ENCODE measurements at regions not wholly inside any gene's neighbourhood (a gene's known extent, or its start where the extent isn't known, plus 50 kb on each side); places are given as distances from the start of the nearest gene placed in this dataset.
"Not testable (repeated sequence)": the region's sequence is repeated elsewhere in the genome, so short reads cannot be mapped to it uniquely, and the experiment has no call there.

- Histone ChIP-seq H3K9me3 (ENCODE audit: control insufficient read depth in 3 of 3, low read length in 3 of 3) (no peaks in the 10 kb centered on the region), H3K4me1 (ENCODE audit: control insufficient read depth in 3 of 3, insufficient read depth in 3 of 3, low read length in 3 of 3) (no peaks in the 10 kb centered on the region), H3K9ac (ENCODE audit: low read depth in 1 of 3, low read length in 3 of 3) (no peak overlapping the region), H3K27me3 (ENCODE audit: control insufficient read depth in 3 of 3, insufficient read depth in 3 of 3, low read length in 3 of 3) (no peaks in the 10 kb centered on the region), H3K36me3 (ENCODE audit: control insufficient read depth in 3 of 3, insufficient read depth in 3 of 3, low read length in 3 of 3) (no peaks in the 10 kb centered on the region), H3K4me3 (ENCODE audit: low read length in 3 of 3) (no peak overlapping the region), H3K27ac (ENCODE audit: low read depth, low read length) (no peak overlapping the region)
Measured at GRCh38 chr5:104095527-104095926, 532.9 kb upstream of the NUDT12 start.

DNA sequence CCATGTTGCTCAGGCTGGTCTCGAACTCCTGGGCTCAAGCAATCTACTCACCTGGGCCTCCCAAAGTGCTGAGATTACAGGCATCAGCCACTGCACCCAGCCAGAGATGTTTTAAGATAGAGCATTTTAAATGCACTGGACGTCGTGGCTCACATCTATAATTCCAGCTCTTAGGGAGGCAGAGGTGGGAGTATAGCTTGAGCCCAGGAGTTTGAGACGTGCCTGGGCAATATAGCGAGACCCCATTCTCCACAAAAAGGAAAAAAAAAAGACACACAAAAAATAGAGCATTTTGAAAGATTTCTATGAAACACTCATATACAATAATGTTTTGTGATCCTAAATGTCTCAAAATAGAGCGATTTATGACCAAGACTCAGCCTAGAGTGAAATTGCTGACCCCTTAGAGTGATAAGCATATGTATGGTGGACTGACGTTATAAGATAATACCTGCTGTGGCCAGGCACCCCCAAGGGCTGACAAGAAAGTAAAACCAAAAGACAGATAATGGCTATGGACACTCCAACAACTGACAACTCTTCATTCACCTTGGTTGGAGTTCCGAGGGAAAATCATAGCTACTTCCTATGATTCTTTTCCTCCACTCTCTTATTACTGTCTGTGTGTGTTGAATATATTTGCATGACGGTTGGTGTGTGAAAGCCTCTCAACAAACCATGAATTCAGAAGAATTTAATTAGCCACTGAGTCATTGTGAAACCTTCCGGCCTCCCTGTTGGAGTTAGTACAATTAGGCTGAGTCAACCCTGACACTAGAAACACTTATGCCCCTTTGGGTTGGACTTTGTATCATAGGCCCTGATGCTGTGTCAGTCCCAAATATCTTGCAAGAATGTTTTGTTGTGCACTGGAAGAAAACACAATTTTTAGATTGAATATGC is 526.5 kb upstream of the NUDT12 start:
- Histone ChIP-seq H3K4me3 (ENCODE audit: low read length in 3 of 3) (no peak overlapping the region), H3K27me3 (ENCODE audit: control insufficient read depth in 3 of 3, insufficient read depth in 3 of 3, low read length in 3 of 3) (no peaks in the 10 kb centered on the region), H3K9me3 (ENCODE audit: control insufficient read depth in 3 of 3, low read length in 3 of 3) (no peaks in the 10 kb centered on the region), H3K27ac (ENCODE audit: low read depth, low read length) (no peak overlapping the region), H3K4me1 (ENCODE audit: control insufficient read depth in 3 of 3, insufficient read depth in 3 of 3, low read length in 3 of 3) (no peaks in the 10 kb centered on the region), H3K36me3 (ENCODE audit: control insufficient read depth in 3 of 3, insufficient read depth in 3 of 3, low read length in 3 of 3) (no peaks in the 10 kb centered on the region), H3K9ac (ENCODE audit: low read depth in 1 of 3, low read length in 3 of 3) (no peak overlapping the region)

- Histone ChIP-seq H3K9me3 (ENCODE audit: control insufficient read depth in 3 of 3, low read length in 3 of 3) (no peaks in the 10 kb centered on the region), H3K4me3 (ENCODE audit: low read length in 3 of 3) (no peak overlapping the region)
Measured at GRCh38 chr5:104084896-104085295, 522.3 kb upstream of the NUDT12 start.

DNA sequence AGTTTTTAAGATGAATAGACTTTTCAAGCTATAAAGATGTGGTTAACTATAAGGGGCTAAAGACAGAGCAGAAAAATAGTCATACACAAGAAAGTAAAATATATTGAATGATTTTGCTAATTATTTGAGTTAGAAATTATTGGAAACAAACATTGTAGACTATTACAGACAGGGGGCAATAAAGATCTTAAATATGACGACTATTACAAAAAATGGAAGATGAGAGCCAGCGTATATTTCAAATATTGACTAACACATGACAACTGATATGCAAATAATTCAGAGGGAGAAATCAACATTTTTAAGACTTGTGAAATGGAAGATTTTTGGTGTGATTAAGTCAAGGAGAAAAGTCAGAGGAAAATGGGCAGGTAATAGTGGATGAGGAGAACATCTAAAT is 520.2 kb upstream of the NUDT12 start:
- H3K4me1 ChIP-seq (ENCODE audit: control insufficient read depth in 3 of 3, insufficient read depth in 3 of 3, low read length in 3 of 3), result no peaks in the 10 kb centered on the region
- H3K4me3 ChIP-seq (ENCODE audit: low read length in 3 of 3), result no peak overlapping the region
- no peaks in the 10 kb centered on the region for H3K9me3 ChIP-seq (ENCODE audit: control insufficient read depth in 3 of 3, low read length in 3 of 3)
- H3K27me3 ChIP-seq (ENCODE audit: control insufficient read depth in 3 of 3, insufficient read depth in 3 of 3, low read length in 3 of 3), result no peaks in the 10 kb centered on the region
- H3K9ac ChIP-seq (ENCODE audit: low read depth in 1 of 3, low read length in 3 of 3), result no peak overlapping the region
- H3K36me3 ChIP-seq (ENCODE audit: control insufficient read depth in 3 of 3, insufficient read depth in 3 of 3, low read length in 3 of 3), result no peaks in the 10 kb centered on the region
- no peak overlapping the region for H3K27ac ChIP-seq (ENCODE audit: low read depth, low read length)

More at GRCh38 chr5:104084896-104085295, 522.3 kb upstream of the NUDT12 start:
- Histone ChIP-seq H3K9ac (ENCODE audit: low read depth in 1 of 3, low read length in 3 of 3) (no peak overlapping the region), H3K27me3 (ENCODE audit: control insufficient read depth in 3 of 3, insufficient read depth in 3 of 3, low read length in 3 of 3) (no peaks in the 10 kb centered on the region), H3K36me3 (ENCODE audit: control insufficient read depth in 3 of 3, insufficient read depth in 3 of 3, low read length in 3 of 3) (no peaks in the 10 kb centered on the region), H3K4me1 (ENCODE audit: control insufficient read depth in 3 of 3, insufficient read depth in 3 of 3, low read length in 3 of 3) (no peaks in the 10 kb centered on the region), H3K27ac (ENCODE audit: low read depth, low read length) (no peak overlapping the region)

- no peak overlapping the region for H3K9ac ChIP-seq (ENCODE audit: low read depth in 1 of 3, low read length in 3 of 3)
- no peaks in the 10 kb centered on the region for H3K36me3 ChIP-seq (ENCODE audit: control insufficient read depth in 3 of 3, insufficient read depth in 3 of 3, low read length in 3 of 3)
- H3K9me3 ChIP-seq (ENCODE audit: control insufficient read depth in 3 of 3, low read length in 3 of 3), result no peaks in the 10 kb centered on the region
- H3K4me3 ChIP-seq (ENCODE audit: low read length in 3 of 3), result no peak overlapping the region
- H3K27ac ChIP-seq (ENCODE audit: low read depth, low read length), result no peak overlapping the region
- H3K4me1 ChIP-seq (ENCODE audit: control insufficient read depth in 3 of 3, insufficient read depth in 3 of 3, low read length in 3 of 3), result no peaks in the 10 kb centered on the region
- H3K27me3 ChIP-seq (ENCODE audit: control insufficient read depth in 3 of 3, insufficient read depth in 3 of 3, low read length in 3 of 3), result no peaks in the 10 kb centered on the region
Measured at GRCh38 chr5:104081232-104081631, 518.6 kb upstream of the NUDT12 start.

- Histone ChIP-seq H3K9me3 (ENCODE audit: control insufficient read depth in 3 of 3, low read length in 3 of 3) (no peaks in the 10 kb centered on the region), H3K27ac (ENCODE audit: low read depth, low read length) (no peak overlapping the region), H3K4me3 (ENCODE audit: low read length in 3 of 3) (no peak overlapping the region), H3K4me1 (ENCODE audit: control insufficient read depth in 3 of 3, insufficient read depth in 3 of 3, low read length in 3 of 3) (no peaks in the 10 kb centered on the region), H3K9ac (ENCODE audit: low read depth in 1 of 3, low read length in 3 of 3) (no peak overlapping the region), H3K27me3 (ENCODE audit: control insufficient read depth in 3 of 3, insufficient read depth in 3 of 3, low read length in 3 of 3) (no peaks in the 10 kb centered on the region), H3K36me3 (ENCODE audit: control insufficient read depth in 3 of 3, insufficient read depth in 3 of 3, low read length in 3 of 3) (no peaks in the 10 kb centered on the region)
Measured at GRCh38 chr5:104080646-104081175, 518.1 kb upstream of the NUDT12 start.

- not testable (repeated sequence) for H3K9me3 ChIP-seq (ENCODE audit: control insufficient read depth in 3 of 3, low read length in 3 of 3); H3K36me3 ChIP-seq (ENCODE audit: control insufficient read depth in 3 of 3, insufficient read depth in 3 of 3, low read length in 3 of 3); H3K27ac ChIP-seq (ENCODE audit: low read depth, low read length); H3K27me3 ChIP-seq (ENCODE audit: control insufficient read depth in 3 of 3, insufficient read depth in 3 of 3, low read length in 3 of 3); H3K4me3 ChIP-seq (ENCODE audit: low read length in 3 of 3); H3K4me1 ChIP-seq (ENCODE audit: control insufficient read depth in 3 of 3, insufficient read depth in 3 of 3, low read length in 3 of 3); H3K9ac ChIP-seq (ENCODE audit: low read depth in 1 of 3, low read length in 3 of 3)
Measured at GRCh38 chr5:104079861-104080645, 517.5 kb upstream of the NUDT12 start.

DNA sequence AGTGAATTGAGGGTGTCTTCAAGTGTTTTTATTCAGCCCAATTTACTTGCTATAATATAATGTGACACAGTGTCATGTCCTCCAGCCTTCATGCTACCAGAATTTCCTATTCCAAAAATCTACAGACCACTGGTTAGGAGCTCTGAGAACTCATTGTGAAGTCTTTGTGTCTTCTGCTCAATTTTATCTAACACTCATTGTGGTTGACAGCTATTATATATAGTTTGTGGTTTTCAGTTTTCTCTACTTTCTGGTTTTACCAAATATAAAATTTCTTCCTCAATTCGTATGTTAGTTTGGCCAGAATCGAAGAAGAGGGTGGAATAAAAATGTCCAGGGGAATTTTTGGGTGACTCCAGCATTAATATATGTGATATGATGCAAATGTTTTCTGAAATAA is 509.3 kb upstream of the NUDT12 start:
- Histone ChIP-seq H3K27me3 (ENCODE audit: control insufficient read depth in 3 of 3, insufficient read depth in 3 of 3, low read length in 3 of 3) (no peaks in the 10 kb centered on the region), H3K4me3 (ENCODE audit: low read length in 3 of 3) (no peak overlapping the region), H3K9ac (ENCODE audit: low read depth in 1 of 3, low read length in 3 of 3) (no peak overlapping the region), H3K27ac (ENCODE audit: low read depth, low read length) (no peak overlapping the region), H3K9me3 (ENCODE audit: control insufficient read depth in 3 of 3, low read length in 3 of 3) (no peaks in the 10 kb centered on the region), H3K36me3 (ENCODE audit: control insufficient read depth in 3 of 3, insufficient read depth in 3 of 3, low read length in 3 of 3) (no peaks in the 10 kb centered on the region), H3K4me1 (ENCODE audit: control insufficient read depth in 3 of 3, insufficient read depth in 3 of 3, low read length in 3 of 3) (no peaks in the 10 kb centered on the region)

DNA sequence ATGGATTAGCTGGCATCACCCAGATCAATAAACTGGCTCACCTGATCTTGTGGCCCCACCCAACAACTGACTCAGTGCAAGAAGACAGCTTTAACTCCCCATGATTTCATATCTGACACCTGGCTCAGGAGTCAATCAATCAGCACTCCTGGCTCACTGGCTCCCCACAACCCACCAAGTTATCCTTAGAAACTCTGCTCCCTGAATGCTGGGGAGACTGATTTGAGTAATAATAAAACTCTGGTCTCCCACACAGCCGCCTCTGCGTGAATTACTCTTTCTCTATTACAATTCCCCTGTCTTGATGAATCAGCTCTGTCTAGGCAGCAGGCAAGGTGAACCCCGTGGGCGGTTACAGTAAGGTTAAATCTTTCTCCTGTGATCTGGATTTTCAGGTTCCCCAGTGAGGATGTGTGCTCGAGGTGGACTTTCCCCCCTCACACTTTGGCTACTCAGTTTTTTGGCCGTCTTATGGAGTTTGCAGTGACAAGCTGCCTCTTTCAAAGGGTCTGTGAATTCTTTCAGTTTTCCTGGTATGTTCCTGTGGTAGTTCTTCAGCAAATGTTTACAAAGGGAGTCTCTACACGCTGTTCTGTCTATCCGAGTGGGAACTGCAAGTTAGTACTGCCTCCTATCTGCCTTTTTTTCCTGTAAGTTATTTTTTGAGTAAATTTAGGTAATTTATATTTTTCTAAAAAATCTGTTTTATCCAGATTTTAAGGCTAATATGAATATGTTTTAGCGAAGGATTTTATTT is 500.2 kb upstream of the NUDT12 start:
- Histone ChIP-seq H3K27me3 (ENCODE audit: control insufficient read depth in 3 of 3, insufficient read depth in 3 of 3, low read length in 3 of 3) (no peaks in the 10 kb centered on the region), H3K36me3 (ENCODE audit: control insufficient read depth in 3 of 3, insufficient read depth in 3 of 3, low read length in 3 of 3) (no peaks in the 10 kb centered on the region), H3K9me3 (ENCODE audit: control insufficient read depth in 3 of 3, low read length in 3 of 3) (no peaks in the 10 kb centered on the region), H3K9ac (ENCODE audit: low read depth in 1 of 3, low read length in 3 of 3) (no peak overlapping the region), H3K4me3 (ENCODE audit: low read length in 3 of 3) (no peak overlapping the region), H3K27ac (ENCODE audit: low read depth, low read length) (no peak overlapping the region), H3K4me1 (ENCODE audit: control insufficient read depth in 3 of 3, insufficient read depth in 3 of 3, low read length in 3 of 3) (no peaks in the 10 kb centered on the region)
